ENCODE measurements at regions not wholly inside any gene's neighbourhood (a gene's known extent, or its start where the extent isn't known, plus 50 kb on each side); places are given as distances from the start of the nearest gene placed in this dataset.

GRCh38 chr11:122226810-122227379, 110.9 kb upstream of the BLID start:
- no peak for TF ChIP-seq CTCF (IDR thresholded peaks at IDR 0.05; ENCODE audit: insufficient read depth, low read depth, low read length)
- no peak for TF ChIP-seq EZH2 (IDR thresholded peaks at IDR 0.05; ENCODE audit: insufficient read depth, low read length)

All from astrocyte (in vitro differentiated cells and primary cell).